KMS-11 (cell line): ENCODE measurements at regions not wholly inside any gene's neighbourhood (a gene's known extent, or its start where the extent isn't known, plus 50 kb on each side); places are given as distances from the start of the nearest gene placed in this dataset.

Experiments
- H2AFZ ChIP-seq: fragments of 200-600 bp; sonication (generic); 2 replicates; pipeline ENCODE4 v1.6.1; 2016; ENCODE audit warnings: antibody characterized with exemption, mixed run types, low read depth
- H3K27ac ChIP-seq: fragments of 200-600 bp; sonication (generic); 2 replicates; pipeline ENCODE4 v1.6.1; 2016; ENCODE audit warnings: mild to moderate bottlenecking, mixed run types
- H3K27me3 ChIP-seq: fragments of 200-600 bp; sonication (generic); 2 replicates; pipeline ENCODE4 v1.6.1; 2017; ENCODE audit warnings: mild to moderate bottlenecking, low read depth, mixed run types, moderate library complexity; ENCODE audit not compliant: insufficient read depth
- H3K36me3 ChIP-seq: fragments of 200-600 bp; sonication (generic); 2 replicates; pipeline ENCODE4 v1.6.1; 2017; ENCODE audit warnings: mild to moderate bottlenecking, mixed run types; ENCODE audit not compliant: insufficient read depth
- H3K4me1 ChIP-seq: fragments of 200-600 bp; sonication (generic); 2 replicates; pipeline ENCODE4 v1.6.1; 2016; ENCODE audit warnings: mild to moderate bottlenecking, low read depth, mixed run types; ENCODE audit not compliant: poor library complexity, severe bottlenecking
- H3K4me2 ChIP-seq: fragments of 200-600 bp; sonication (generic); 2 replicates; pipeline ENCODE4 v1.7.0; 2016; ENCODE audit warnings: mild to moderate bottlenecking, mixed run types
- H3K4me3 ChIP-seq: fragments of 200-600 bp; sonication (generic); IDR thresholded peaks from 2 replicates; pipeline ENCODE4 v1.6.1; 2017; ENCODE audit warnings: low read depth, low read length, mixed read lengths; ENCODE audit not compliant: insufficient read depth
- H3K79me2 ChIP-seq: fragments of 200-600 bp; sonication (generic); 2 replicates; pipeline ENCODE4 v1.6.1; 2016; ENCODE audit warnings: low read depth, mixed run types; ENCODE audit not compliant: insufficient read depth
- H3K9ac ChIP-seq: fragments of 200-600 bp; sonication (generic); 2 replicates; pipeline ENCODE4 v1.6.1; 2016; ENCODE audit warnings: mild to moderate bottlenecking, mixed run types
- H4K20me1 ChIP-seq: fragments of 200-600 bp; sonication (generic); 2 replicates; pipeline ENCODE4 v1.6.1; 2016; ENCODE audit warnings: mild to moderate bottlenecking, mixed run types; ENCODE audit not compliant: insufficient read depth
- CTCF ChIP-seq: fragments of 200-600 bp; sonication (generic); conservative IDR thresholded peaks from 2 replicates; pipeline ENCODE4 v1.6.1; 2017; ENCODE audit warnings: low read depth, mild to moderate bottlenecking, antibody characterized with exemption, low read length, moderate library complexity, mixed read lengths

- Histone ChIP-seq H3K36me3 (no peaks in the 10 kb centered on the region), H3K9ac (no peak overlapping the region), H4K20me1 (no peaks in the 10 kb centered on the region), H3K27ac (no peak overlapping the region), H2AFZ (no peak overlapping the region), H3K79me2 (no peaks in the 10 kb centered on the region), H3K27me3 (no peaks in the 10 kb centered on the region), H3K4me1 (peaks cover 21% of the 10 kb centered on the region), H3K4me2 (no peak overlapping the region), H3K4me3 (no peak overlapping the region)
- no peak for TF ChIP-seq CTCF
Measured at GRCh38 chr10:8768341-8768740, 713.9 kb downstream of the GATA3 start.

GRCh38 chr10:8768852-8769251 lies 714.4 kb downstream of the GATA3 start:
- no peak overlapping the region for H3K4me2 ChIP-seq
- no peak overlapping the region for H2AFZ ChIP-seq
- H3K4me3 ChIP-seq = no peak overlapping the region
- no peaks in the 10 kb centered on the region for H3K27me3 ChIP-seq
- no peak for TF ChIP-seq CTCF
- no peaks in the 10 kb centered on the region for H3K79me2 ChIP-seq
- no peak overlapping the region for H3K9ac ChIP-seq
- H3K4me1 ChIP-seq = peaks cover 21% of the 10 kb centered on the region
- no peaks in the 10 kb centered on the region for H4K20me1 ChIP-seq
- H3K27ac ChIP-seq = no peak overlapping the region
- H3K36me3 ChIP-seq = no peaks in the 10 kb centered on the region

GRCh38 chr10:8776926-8777622 lies 722.6 kb downstream of the GATA3 start:
- Histone ChIP-seq H3K27me3 (no peaks in the 10 kb centered on the region), H3K4me2 (no peak overlapping the region), H3K9ac (no peak overlapping the region), H4K20me1 (no peaks in the 10 kb centered on the region), H3K79me2 (no peaks in the 10 kb centered on the region), H3K27ac (no peak overlapping the region), H3K4me3 (no peak overlapping the region), H3K36me3 (no peaks in the 10 kb centered on the region), H2AFZ (no peak overlapping the region), H3K4me1 (no peaks in the 10 kb centered on the region)
- TF ChIP-seq CTCF = no peak

- no peak for TF ChIP-seq CTCF
- H3K4me1 ChIP-seq = no peaks in the 10 kb centered on the region
Measured at GRCh38 chr10:8778713-8779112, 724.2 kb downstream of the GATA3 start.

More at GRCh38 chr10:8778713-8779112, 724.2 kb downstream of the GATA3 start:
- no peak overlapping the region for H3K9ac ChIP-seq
- no peak overlapping the region for H3K4me2 ChIP-seq
- no peaks in the 10 kb centered on the region for H3K36me3 ChIP-seq
- no peak overlapping the region for H3K27ac ChIP-seq
- no peak overlapping the region for H2AFZ ChIP-seq
- no peaks in the 10 kb centered on the region for H4K20me1 ChIP-seq
- H3K4me3 ChIP-seq = no peak overlapping the region
- H3K79me2 ChIP-seq = no peaks in the 10 kb centered on the region
- H3K27me3 ChIP-seq = no peaks in the 10 kb centered on the region
